Epithelial cell of prostate (primary cell): ENCODE measurements at regions not wholly inside any gene's neighbourhood (a gene's known extent, or its start where the extent isn't known, plus 50 kb on each side); places are given as distances from the start of the nearest gene placed in this dataset.
"Not testable (repeated sequence)": the region's sequence is repeated elsewhere in the genome, so short reads cannot be mapped to it uniquely, and the experiment has no call there.

ENCODE experiments used
- DNase-seq: peaks from one replicate; pipeline ENCODE4 v3.0.0-alpha.2; 2011; ENCODE audit warnings: low read depth, low spot score
- H3K27ac ChIP-seq: fragments of 450-650 bp; 2 replicates; pipeline ENCODE4 v1.5.1; 2017; ENCODE audit warnings: mild to moderate bottlenecking

GRCh38 chr18:59056706-59057492 lies 82.8 kb upstream of the SEC11C start:
- no peak overlapping the region for H3K27ac ChIP-seq
- DNase-seq, result no peak

- H3K27ac ChIP-seq, result no peak overlapping the region
- DNase-seq, result no peak
Measured at GRCh38 chr18:59057493-59057795, 82.2 kb upstream of the SEC11C start.

- no peak overlapping the region for H3K27ac ChIP-seq
- no peak for DNase-seq
Measured at GRCh38 chr18:59057969-59058368, 81.7 kb upstream of the SEC11C start.

- no peak overlapping the region for H3K27ac ChIP-seq
- DNase-seq, result no peak
Measured at GRCh38 chr18:59059140-59059539, 80.5 kb upstream of the SEC11C start.

- DNase-seq, result no peak
- no peak overlapping the region for H3K27ac ChIP-seq
Measured at GRCh38 chr18:59060551-59060950, 79.1 kb upstream of the SEC11C start.

- no peak for DNase-seq
- H3K27ac ChIP-seq, result no peak overlapping the region
Measured at GRCh38 chr18:59061914-59062642, 77.6 kb upstream of the SEC11C start.

- H3K27ac ChIP-seq, result no peak overlapping the region
- no peak for DNase-seq
Measured at GRCh38 chr18:59062643-59063006, 77.1 kb upstream of the SEC11C start.

GRCh38 chr18:59063300-59063906 lies 76.3 kb upstream of the SEC11C start:
- no peak overlapping the region for H3K27ac ChIP-seq
- no peak for DNase-seq

- H3K27ac ChIP-seq, result no peak overlapping the region
- DNase-seq, result no peak
Measured at GRCh38 chr18:59063912-59064311, 75.8 kb upstream of the SEC11C start.

GRCh38 chr18:59065684-59066083 lies 74.0 kb upstream of the SEC11C start:
- H3K27ac ChIP-seq, result no peak overlapping the region
- DNase-seq, result peak; percentile 64

GRCh38 chr18:59067873-59068272 lies 71.8 kb upstream of the SEC11C start:
- DNase-seq, result no peak
- H3K27ac ChIP-seq, result no peak overlapping the region

GRCh38 chr18:59068276-59069071 lies 71.2 kb upstream of the SEC11C start:
- no peak overlapping the region for H3K27ac ChIP-seq
- DNase-seq, result no peak

- DNase-seq, result no peak
Measured at GRCh38 chr18:59070181-59070912, 69.3 kb upstream of the SEC11C start.

GRCh38 chr18:59072727-59073421 lies 66.8 kb upstream of the SEC11C start:
- DNase-seq, result no peak

More at GRCh38 chr18:59070181-59070912, 69.3 kb upstream of the SEC11C start:
- no peak overlapping the region for H3K27ac ChIP-seq

GRCh38 chr18:59075923-59076322 lies 63.8 kb upstream of the SEC11C start:
- no peak for DNase-seq
- no peak overlapping the region for H3K27ac ChIP-seq

More at GRCh38 chr18:59072727-59073421, 66.8 kb upstream of the SEC11C start:
- H3K27ac ChIP-seq, result no peak overlapping the region

- no peak overlapping the region for H3K27ac ChIP-seq
- DNase-seq, result no peak
Measured at GRCh38 chr18:59079264-59079663, 60.4 kb upstream of the SEC11C start.

- H3K27ac ChIP-seq, DNase-seq: not testable (repeated sequence)
Measured at GRCh38 chr18:59079687-59080501, 59.8 kb upstream of the SEC11C start.

GRCh38 chr18:59083136-59083818 lies 56.4 kb upstream of the SEC11C start:
- H3K27ac ChIP-seq, result no peak overlapping the region
- no peak for DNase-seq
